SK-N-SH treated with all-trans-retinoic acid at 6 μM for 48 hours (cell line): ENCODE measurements at regions not wholly inside any gene's neighbourhood (a gene's known extent, or its start where the extent isn't known, plus 50 kb on each side); places are given as distances from the start of the nearest gene placed in this dataset.

Experiments
- ARNTL ChIP-seq: fragments of 450-650 bp; formaldehyde crosslinking; IDR thresholded peaks from 2 replicates; pipeline ENCODE4 v1.5.0; 2020; ENCODE audit warnings: low read depth, mild to moderate bottlenecking, moderate library complexity, borderline replicate concordance
- RARB ChIP-seq: fragments of 250-450 bp; sonication (Bioruptor Pico); IDR thresholded peaks from 2 replicates; pipeline ENCODE4 v1.8.0; 2021; ENCODE audit warnings: mild to moderate bottlenecking, moderate library complexity
- ZC3H10 ChIP-seq: fragments of 250-450 bp; sonication (Bioruptor Pico); IDR thresholded peaks from 2 replicates; pipeline ENCODE4 v1.5.1; 2021; ENCODE audit warnings: mild to moderate bottlenecking, moderate library complexity
- ZFP30 ChIP-seq: fragments of 450-650 bp; formaldehyde crosslinking; IDR thresholded peaks from 2 replicates; pipeline ENCODE4 v1.5.0; 2022; ENCODE audit warnings: mild to moderate bottlenecking, moderate library complexity
- TF ChIP-seq, protein P1 (sequence below): fragments of 250-450 bp; sonication (Bioruptor Pico); IDR thresholded peaks from 2 replicates; pipeline ENCODE4 v1.8.0; 2020; ENCODE audit warnings: mild to moderate bottlenecking, moderate library complexity, borderline replicate concordance

DNA sequence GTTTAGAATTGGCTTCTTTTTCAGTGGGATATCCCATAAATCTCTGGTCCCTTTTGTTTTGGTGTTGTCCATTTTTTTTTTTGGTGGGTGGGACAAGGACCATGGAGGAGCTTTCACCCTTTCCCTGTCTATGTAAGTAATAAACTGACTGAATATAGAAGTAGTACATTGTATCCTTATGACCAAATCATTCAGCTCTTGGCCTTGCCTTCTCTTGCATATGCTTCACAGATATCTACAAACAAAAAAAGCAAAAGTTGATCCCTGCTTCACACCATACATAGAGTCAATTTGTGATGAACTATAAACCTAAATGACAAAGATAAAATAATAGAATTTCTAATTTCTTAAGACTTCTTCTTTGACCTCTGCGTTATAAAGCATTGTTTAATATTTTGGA lies 59.8 kb downstream of the SIX1 start:
- TF ChIP-seq ZFP30 (CRISPR knock-in tag): no peak
- no peak for TF ChIP-seq ARNTL (CRISPR knock-in tag)
- TF ChIP-seq ZC3H10 (CRISPR knock-in tag): no peak
- TF ChIP-seq RARB (CRISPR knock-in tag): no peak
- TF ChIP-seq, protein P1, sequence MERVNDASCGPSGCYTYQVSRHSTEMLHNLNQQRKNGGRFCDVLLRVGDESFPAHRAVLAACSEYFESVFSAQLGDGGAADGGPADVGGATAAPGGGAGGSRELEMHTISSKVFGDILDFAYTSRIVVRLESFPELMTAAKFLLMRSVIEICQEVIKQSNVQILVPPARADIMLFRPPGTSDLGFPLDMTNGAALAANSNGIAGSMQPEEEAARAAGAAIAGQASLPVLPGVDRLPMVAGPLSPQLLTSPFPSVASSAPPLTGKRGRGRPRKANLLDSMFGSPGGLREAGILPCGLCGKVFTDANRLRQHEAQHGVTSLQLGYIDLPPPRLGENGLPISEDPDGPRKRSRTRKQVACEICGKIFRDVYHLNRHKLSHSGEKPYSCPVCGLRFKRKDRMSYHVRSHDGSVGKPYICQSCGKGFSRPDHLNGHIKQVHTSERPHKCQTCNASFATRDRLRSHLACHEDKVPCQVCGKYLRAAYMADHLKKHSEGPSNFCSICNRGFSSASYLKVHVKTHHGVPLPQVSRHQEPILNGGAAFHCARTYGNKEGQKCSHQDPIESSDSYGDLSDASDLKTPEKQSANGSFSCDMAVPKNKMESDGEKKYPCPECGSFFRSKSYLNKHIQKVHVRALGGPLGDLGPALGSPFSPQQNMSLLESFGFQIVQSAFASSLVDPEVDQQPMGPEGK (CRISPR knock-in tag): no peak
